GM10266 (cell line): ENCODE measurements at regions not wholly inside any gene's neighbourhood (a gene's known extent, or its start where the extent isn't known, plus 50 kb on each side); places are given as distances from the start of the nearest gene placed in this dataset.

Experiments
- DNase-seq: peaks from one replicate; pipeline ENCODE4 v3.0.0; 2012; ENCODE audit errors: extremely low spot score
- CTCF ChIP-seq: IDR thresholded peaks from 2 replicates; pipeline ENCODE4 v1.5.1; 2012; ENCODE audit warnings: mild to moderate bottlenecking, low read depth; ENCODE audit not compliant: control insufficient read depth, insufficient read depth; ENCODE audit errors: missing control alignments

GRCh38 chr12:108442067-108442466 is 73.0 kb upstream of the FICD start:
- no peak for TF ChIP-seq CTCF
- DNase-seq = no peak

- DNase-seq = no peak
- TF ChIP-seq CTCF = no peak
Measured at GRCh38 chr12:108441549-108441948, 73.5 kb upstream of the FICD start.

GRCh38 chr12:108440736-108441135 is 74.3 kb upstream of the FICD start:
- TF ChIP-seq CTCF = no peak
- no peak for DNase-seq

GRCh38 chr12:108438667-108439066 is 76.4 kb upstream of the FICD start:
- no peak for TF ChIP-seq CTCF
- DNase-seq = no peak

- no peak for DNase-seq
- TF ChIP-seq CTCF = no peak
Measured at GRCh38 chr12:108432423-108433121, 82.5 kb upstream of the FICD start.

GRCh38 chr12:108430926-108431325 is 84.2 kb upstream of the FICD start:
- no peak for DNase-seq
- no peak for TF ChIP-seq CTCF

GRCh38 chr12:108430245-108430644 is 84.8 kb upstream of the FICD start:
- DNase-seq = no peak
- no peak for TF ChIP-seq CTCF
